ENCODE measurements at regions not wholly inside any gene's neighbourhood (a gene's known extent, or its start where the extent isn't known, plus 50 kb on each side); places are given as distances from the start of the nearest gene placed in this dataset.

DNA sequence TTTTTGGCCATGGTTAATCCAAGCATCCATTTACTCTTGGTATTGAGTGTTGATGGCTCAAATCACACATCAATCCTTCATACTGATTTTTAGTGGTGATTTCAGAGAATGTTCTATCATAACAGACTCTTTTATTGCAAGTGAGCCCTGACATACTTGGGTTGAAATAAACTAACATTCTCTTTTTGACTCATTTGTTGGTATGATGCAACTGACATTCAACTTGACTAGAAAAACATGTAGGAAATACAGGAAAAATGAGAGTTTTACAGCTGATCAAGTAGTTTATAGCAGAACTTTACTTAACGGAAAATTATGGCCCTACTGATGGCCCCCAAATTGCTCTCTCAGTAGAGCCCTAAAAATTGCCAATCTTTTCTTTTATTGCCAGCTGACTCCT, 173.9 kb upstream of the CD96 start:
- TF ChIP-seq KDM1A (IDR thresholded peaks at IDR 0.05; ENCODE audit: borderline replicate concordance, low read length) (no peak), CBX5 (IDR thresholded peaks at IDR 0.05; ENCODE audit: low read depth, low read length) (no peak), CTCF (IDR thresholded peaks at IDR 0.05; ENCODE audit: control extremely low read depth in 1 of 3, insufficient read depth in 1 of 3, low read depth in 1 of 3, low read length in 3 of 3) (no peak), EZH2 (IDR thresholded peaks at IDR 0.05; ENCODE audit: low read depth, low read length, severe bottlenecking) (no peak), POLR2AphosphoS5 (IDR thresholded peaks at IDR 0.05; ENCODE audit: low read depth, low read length) (no peak), RBBP5 (IDR thresholded peaks at IDR 0.05; ENCODE audit: borderline replicate concordance, low read depth, low read length) (no peak), GABPA (IDR thresholded peaks at IDR 0.05; ENCODE audit: borderline replicate concordance, insufficient read depth, low read length) (no peak), RFX5 (IDR thresholded peaks at IDR 0.05; ENCODE audit: borderline replicate concordance, low read depth, low read length) (no peak)

All from H1 (cell line).